Fibroblast of the conjunctiva (primary cell): ENCODE measurements at regions not wholly inside any gene's neighbourhood (a gene's known extent, or its start where the extent isn't known, plus 50 kb on each side); places are given as distances from the start of the nearest gene placed in this dataset.
"Not testable (repeated sequence)": the region's sequence is repeated elsewhere in the genome, so short reads cannot be mapped to it uniquely, and the experiment has no call there.

Source experiments
- DNase-seq: peaks from one replicate; pipeline ENCODE4 v3.0.0-alpha.2; 2010; ENCODE audit warnings: low read depth

DNA sequence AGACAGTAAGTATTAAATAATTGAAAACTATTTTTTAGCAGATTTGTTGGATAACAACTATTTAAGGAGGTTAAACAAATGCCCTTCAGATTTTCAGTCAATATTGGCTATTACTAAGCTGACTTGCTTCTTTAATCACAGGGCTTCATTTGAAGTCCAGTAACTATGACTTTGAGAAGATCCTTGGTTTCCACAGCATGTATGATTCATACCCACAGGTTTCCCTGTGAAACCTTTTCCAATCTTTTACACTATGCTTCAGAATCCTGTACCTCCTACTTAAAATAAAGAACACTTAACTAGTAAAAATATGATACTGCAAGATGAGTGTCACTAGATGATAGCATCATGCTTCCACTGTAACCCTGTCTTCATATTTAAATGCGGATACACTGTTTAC, 211.9 kb downstream of the SPATA31A1 start:
- DNase-seq: not testable (repeated sequence)

DNA sequence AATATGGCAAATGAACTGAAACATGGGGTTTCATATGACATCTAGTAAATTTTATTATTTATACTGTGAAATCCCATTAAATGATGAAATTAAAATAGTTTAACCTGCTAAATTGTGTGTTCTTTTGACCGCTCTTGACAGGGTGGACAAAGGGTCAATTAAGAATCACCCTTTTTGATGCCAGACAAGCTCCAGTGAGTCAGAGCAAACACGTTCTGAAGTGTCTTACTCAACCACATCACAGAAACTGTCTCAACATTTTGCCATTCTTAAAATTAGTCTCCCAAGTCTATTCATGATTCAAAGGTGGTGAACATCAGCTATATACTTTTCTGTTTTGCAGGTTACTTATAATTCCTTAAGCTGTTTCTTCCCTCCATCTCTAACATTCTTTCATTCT, 213.4 kb downstream of the SPATA31A1 start:
- DNase-seq: not testable (repeated sequence)

DNA sequence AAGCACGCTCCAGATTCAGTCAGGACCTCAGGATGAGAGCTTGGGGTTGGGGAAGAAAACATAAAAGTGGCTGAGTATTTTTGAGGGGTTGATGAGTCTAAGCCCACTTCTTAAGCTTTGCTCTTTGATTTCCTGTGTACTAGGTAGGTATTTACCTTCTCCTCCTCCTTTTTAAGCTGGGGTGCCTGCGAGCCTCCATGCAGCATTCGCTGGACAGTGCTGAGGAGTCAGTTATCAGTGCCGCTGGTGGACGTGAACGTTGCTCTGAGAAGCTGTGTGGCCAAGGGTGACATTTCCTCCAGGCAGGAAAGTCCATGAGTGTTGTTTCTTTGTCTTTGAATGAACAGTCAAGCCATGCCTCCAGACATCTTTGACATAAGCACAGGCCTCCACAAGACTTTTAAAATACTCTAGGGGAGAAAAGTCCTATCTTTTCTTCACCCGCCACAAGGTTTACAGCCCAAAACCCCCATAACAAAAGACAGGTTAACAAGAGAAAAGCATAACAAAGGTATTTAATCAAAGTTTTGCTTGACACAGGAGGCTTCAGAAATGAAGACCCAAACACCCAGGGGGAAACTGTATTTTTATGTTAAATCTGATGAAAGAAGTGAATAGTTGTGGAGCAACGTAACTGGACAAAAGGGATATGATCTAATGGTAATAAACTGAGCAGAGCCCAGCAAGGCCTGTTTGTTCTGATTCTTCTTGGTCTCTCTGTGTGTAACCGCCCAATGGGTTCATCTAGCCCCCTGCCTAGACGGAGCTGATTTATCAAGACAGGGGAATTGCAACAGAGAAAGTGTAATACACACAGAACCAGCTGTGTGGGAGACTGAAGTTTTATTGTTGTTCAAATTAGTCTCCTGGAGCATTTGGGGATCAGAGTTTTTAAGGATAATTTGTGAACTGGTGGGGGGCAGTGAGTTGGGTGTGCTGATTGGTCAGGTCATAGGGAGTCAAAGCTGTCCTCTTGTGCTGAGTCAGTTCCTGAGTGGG, 217.9 kb downstream of the SPATA31A1 start:
- not testable (repeated sequence) for DNase-seq

DNA sequence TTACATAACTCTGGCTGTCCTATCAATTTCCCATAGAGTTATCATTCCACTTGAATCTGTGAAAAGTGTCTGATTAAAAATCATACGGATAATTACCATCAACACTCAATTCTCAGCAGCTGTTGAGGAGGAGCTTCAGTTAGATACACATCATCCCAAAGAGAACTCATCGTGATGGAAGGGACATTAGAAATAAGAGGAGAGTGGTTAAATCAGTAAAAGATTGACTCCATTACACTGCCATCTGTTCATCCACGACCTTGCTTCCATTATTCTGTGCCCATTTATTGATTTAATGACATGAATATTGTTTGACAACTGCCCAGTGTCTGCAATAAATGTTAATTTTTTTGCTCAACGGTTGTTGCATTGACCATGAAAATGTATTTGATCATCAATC, 223.5 kb downstream of the SPATA31A1 start:
- not testable (repeated sequence) for DNase-seq

DNA sequence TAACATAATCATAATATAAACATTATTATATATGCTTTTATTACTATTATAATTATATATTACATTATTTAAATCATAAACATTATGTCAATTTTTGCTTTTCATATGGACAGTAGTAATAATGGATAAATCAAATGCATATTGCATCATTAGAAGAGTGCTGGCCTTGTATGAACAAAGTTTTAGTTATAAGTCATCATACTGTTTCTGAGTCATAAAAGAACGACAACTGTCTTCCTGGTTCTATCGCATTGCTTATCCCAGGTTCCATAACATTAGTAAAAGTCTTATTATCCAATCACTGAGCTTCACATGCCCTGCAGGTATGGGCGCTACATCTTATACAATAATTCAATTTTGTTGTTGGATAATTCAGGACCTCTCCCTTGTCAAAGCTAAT, 225.8 kb downstream of the SPATA31A1 start:
- DNase-seq: not testable (repeated sequence)

DNA sequence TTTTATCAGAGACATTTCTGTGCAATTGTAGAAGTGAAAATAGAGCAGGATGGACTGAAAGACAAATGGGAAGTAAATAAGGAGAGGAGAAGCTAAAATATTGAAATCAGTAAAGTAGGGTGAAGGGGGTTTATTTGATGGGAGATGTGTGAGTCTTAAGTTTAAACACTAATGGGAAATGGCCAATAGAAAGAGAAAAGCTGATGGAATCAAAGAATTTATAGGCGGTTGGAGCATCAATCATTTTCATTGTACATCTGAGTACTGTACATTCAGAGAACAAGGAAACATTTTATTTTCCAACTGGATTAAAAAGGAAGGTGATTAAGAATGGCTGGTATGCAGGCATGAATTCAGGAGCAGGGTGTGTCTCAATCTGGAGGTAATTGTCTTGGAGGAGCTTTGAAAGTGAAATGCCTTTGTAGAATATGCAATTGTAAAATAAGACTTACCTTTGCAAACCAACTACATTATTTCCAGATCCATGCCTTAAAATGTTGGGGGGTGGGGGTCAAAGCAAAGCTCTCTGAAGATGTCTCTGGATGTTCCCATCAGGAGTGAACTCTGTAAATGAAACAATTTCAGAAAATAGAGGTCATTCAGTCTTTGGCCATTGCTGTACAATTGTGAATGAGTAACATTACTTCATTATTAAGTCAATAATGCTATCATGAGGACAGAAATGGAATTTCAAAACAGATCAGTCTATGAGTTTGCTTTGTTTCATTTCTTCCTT, 227.4 kb downstream of the SPATA31A1 start:
- DNase-seq: not testable (repeated sequence)

DNA sequence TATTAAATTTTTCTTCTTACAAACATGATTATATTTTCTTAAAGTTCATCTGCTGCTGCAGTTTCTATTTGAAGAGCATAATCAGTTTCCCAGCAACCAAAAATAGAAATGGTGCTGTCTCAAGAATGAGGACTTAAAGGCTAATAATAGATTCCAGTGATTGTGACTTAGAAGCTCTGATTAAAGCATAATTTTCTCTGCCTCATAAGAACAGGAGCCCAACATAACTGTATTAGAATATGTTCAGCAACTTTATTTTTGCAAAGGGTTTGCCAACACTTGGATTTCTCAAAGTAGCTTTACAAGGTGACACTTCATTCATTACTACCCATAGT, 227.9 kb downstream of the SPATA31A1 start:
- DNase-seq: not testable (repeated sequence)

DNA sequence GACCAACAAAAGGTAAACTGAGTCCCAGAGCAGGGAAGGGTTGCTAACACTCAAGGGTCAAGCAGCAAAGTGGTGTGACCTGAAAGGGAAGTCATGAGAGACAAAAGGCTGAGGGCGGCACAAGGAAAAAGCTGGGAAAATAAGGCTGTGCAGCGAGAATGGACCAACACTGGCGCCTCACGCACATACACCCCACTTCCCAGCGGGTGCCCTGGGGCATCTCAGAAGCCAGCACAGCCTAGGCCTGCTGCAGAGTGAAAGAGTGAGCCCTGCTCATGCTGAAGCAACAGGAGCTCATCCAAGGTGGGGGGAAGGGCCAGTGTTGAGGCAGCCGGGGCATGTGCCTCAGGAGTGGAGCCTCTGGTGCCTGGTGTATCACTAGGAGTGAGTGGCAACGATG, 229.8 kb downstream of the SPATA31A1 start:
- not testable (repeated sequence) for DNase-seq

DNA sequence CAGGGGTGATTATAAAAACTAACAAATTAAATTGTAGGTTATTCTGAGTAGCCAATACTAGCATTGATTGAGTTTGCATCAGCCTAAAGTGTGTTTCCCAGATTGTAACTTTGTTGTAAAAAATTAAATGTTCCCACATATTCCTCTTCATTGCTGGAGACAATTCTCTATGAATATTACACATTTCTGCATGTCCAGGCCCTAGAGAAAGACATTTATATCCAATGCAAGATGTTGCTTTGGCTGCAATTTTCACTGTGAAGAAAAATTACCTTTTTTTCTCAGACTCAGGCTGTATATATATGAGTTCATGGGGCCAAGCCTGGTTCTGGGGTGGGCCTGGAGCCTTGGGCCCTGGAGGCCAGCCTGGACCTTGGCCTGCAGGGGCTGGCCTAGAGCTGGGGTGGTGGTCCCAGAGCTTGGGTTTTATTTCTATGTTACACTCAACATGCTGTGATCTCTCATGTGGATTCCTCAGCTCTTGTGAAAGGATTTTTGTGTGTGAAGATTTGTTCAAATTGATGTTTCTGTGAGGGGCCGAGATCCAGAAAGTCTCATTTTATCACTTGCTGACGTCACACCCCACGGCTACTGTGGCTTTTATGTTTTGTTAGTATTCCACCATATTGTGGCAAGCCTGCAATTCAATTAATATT, 232.5 kb downstream of the SPATA31A1 start:
- DNase-seq: no peak

DNA sequence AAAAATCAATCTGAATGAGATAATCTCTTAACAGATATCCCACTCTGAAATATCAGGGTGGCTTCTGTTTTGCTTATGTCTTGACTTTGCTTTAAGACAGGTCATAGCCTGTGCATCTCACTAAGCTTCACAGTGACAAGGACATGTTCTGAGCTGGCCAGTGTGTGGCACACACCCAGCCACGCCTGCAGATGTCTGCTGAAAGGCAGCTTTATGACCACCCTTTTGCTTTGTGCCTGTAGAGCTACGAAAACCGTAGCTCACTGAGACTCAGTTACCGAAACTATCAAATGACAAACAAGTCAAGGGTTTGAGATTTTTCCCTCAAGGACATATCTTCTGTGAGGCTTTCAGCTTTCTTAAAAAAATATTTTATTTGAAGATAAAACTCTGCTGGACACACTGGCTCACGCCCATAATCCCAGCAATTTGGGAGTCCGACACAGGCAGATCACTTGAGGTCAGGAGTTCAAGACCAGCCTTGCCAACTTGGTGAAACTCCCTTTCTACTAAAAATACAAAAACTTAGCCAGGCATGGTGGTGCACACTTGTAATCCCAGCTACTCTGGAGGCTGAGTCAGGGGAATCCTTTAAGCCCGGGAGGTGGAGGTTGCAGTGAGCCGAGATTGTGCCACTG, 233.2 kb downstream of the SPATA31A1 start:
- no peak for DNase-seq

DNA sequence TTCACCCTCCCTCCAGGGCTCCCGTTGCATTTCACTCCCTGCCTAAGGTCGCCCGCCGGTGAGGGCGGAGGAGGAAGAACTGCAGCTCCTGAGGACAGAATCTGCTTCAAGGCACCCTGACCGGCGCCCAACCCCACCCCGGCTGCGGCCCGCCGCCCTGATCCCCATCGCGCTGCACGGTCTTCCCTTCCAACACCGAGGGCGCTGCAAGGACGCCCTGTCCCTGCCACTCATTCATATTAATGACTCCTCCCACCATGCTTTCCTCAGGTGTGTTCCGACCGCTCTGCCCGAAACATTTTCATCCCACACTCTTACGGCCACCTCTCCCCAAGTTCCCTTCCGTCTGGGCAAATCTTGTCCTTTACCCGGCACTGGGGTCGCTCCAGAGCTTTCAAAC, 248.6 kb downstream of the SPATA31A1 start:
- DNase-seq: not testable (repeated sequence)

DNA sequence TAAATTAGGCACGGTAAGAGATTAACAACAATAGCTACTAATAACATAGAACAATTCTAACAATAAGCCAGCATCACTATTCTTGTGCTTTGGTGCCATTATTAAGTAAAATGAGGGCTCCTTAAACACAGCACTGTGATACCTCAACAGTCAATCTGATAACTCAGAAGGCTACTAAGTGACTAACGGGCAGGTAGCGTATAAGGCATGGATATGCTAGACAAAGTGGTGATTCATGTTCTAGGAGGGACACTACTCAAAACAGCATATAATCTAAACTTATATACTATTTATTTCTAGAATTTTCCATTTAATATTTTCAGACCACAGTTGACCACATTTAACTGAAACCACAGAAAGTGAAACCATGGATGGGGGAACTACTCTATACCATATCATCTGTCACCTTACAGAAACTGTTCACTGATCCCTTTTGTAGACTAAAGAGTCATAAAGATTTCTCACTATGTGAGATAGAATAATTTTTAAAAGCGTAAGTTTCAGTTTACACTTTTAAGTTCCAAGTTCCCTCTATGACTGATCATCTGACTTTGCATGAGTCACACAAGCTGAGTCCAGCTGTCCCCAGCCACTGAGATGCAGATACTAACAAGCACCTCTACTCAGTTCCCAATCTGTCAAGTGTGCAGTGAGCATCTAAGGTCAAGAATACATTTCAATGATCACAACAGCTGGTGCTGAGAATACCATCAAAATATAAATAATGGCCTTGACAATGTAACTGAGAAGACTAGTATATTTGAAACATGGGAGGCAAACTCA, 256.2 kb downstream of the SPATA31A1 start:
- DNase-seq: not testable (repeated sequence)

DNA sequence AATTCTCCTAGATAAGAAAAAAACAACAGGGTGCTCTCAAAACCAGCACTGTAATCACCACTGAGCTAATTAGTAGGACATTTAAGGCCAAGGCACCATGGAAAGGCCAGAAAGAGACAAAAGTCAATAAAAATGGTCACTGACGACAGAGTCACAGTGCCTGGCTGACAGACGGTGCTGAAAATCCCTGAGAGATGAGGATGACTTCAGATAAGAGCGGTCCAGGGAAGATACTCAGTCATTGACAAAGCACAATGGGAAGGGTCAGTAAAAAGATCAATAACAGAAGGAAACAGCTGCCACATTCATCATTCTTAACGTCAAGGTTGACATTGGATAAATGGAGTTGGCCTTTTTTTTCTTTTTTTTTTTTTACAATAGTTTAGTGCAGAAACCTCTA, 261.0 kb downstream of the SPATA31A1 start:
- DNase-seq: not testable (repeated sequence)

DNA sequence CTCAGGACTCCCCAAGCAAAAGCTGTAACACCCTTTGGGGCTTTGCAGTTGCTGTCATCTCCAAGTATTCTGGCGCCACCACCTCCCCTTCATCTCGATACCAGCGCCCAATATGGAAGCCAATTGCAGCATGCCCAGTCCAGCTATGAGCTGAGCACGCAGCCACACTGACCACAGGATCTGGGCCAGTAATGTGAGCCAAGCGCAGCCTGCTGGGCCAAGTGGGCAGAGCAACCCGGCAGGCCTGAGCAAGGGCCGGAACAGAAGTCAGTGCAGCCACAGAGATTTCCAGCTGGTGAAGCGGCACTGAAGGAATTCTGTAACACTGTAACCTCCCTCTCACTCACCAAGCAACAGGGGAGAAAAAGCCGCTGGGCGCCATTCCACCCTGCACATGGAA, 268.6 kb downstream of the SPATA31A1 start:
- DNase-seq: not testable (repeated sequence)

DNA sequence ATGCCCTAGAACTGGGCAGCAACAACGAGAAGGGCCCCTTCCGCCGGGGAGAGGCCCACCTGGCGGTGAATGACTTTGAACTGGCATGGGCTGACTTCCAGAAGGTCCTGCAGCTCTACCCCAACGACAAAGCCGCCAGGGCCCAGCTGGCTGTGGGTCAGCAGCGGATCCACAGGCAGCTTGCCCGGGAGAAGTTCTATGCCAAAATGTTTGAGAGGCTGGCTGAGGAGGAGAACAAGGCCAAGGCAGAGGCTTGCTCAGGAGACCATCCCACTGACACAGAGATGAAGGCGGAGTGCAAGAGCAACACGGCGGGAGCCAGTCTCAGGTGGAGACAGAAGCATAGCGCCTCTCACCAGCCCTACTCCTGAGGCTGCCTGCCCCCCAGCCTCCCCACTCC, 276.6 kb downstream of the SPATA31A1 start:
- DNase-seq: not testable (repeated sequence)

DNA sequence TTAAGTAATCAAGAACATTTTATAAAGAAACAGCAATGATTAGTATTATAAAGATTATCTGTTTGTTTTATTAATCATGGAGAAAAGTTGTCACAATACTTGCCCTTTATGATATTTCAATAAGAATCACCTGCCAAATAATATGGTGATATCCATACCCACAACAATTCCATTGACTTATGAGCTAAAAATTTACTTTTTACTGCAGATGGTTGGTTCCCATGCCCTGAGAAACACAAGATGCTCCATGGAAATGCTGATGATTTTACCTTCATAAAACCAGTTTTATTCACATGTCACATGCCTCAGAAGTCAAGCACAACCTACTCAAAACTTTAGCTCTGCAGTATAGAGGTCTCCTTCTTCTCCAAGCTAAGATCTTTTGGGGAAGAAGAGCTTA, 293.6 kb downstream of the SPATA31A1 start:
- DNase-seq: not testable (repeated sequence)

DNA sequence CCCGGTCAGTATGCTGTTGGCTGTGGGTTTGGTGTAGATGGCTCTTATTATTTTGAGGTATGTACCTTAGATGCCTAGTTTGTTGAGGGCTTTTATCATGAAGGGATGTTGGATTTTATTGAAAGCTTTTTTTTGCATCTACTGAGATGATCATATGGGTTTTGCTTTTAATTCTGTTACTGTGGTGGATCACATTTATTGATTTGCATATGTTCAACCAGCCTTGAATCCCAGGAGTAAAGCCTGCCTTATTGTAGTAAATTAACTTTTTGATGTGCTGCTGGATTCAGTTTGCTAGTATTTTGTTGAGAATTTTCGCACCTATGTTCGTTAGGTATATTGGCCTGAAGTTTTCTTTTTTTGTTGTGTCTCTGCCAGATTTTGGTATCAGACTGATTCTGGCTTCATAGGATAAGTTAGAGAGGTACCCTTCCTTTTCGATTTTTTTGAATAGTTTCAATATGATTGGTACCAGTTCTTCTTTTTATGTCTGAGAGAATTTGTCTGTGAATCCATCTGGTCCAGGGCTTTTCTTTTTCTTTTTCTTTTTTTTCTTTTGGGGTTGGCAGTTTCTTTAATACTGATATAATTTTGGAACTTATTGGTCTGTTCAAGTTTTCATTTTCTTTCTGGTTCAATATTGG, 301.6 kb downstream of the SPATA31A1 start:
- not testable (repeated sequence) for DNase-seq

DNA sequence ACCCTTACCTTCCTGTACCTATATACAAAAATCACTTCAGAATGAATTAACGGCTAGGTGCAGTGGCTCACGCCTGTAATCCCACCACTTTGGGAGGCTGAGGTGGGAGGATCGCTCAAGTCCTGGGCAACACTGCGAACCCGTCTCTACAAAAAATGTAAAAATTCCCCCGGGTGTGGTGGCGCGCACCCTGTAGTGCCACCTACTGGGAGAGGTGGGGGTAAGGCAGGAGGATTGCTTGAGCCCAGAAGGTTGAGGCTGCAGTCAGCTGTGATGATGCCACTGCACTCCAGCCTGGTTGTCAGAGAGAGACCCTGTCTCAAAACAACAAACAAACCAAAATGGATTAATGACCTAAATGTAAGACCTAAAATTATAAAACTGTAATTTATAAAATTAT, 307.6 kb downstream of the SPATA31A1 start:
- not testable (repeated sequence) for DNase-seq

DNA sequence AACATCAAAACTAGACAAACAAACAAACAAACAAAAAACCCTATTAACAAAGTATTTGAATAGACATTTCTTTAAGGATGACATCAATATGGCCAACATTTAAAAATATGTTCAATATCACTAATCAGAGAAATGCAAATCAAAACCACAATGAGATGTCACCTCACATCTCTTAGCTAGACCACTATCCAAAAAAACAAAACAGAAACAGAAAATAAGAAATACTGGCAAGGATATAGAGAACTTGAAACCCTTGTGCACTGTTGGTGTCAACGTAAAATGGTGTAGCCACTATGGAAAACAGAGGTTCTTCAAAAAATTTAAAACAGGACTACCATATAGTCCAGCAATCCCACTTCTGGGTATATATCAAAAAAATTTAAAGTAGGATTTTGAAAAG, 308.2 kb downstream of the SPATA31A1 start:
- DNase-seq: not testable (repeated sequence)

DNA sequence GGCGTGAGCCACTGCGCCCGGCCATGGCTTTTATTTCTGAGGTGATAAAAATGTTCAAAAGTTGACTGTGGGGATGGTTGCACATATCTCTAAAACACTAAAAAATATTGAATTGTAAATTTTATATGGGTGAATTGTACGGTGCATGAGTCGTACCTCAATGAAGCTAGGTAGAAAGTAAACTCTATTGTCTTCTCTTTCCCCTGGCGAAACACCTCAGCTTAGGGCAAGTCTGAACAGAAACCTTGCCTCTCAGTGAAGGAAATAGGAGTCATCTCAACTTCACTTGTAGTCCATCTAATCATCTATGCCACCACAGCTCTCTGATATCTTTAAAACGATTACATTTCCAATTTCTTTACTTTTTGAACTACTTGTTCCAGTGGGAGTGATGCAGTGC, 309.6 kb downstream of the SPATA31A1 start:
- not testable (repeated sequence) for DNase-seq
